NCI-H2081 (cell line): ENCODE measurements at regions not wholly inside any gene's neighbourhood (a gene's known extent, or its start where the extent isn't known, plus 50 kb on each side); places are given as distances from the start of the nearest gene placed in this dataset.

Experiments used
- DNase-seq, 2 experiments: peaks; one replicate each; lab custom pipeline; 2025; lab: John Stamatoyannopoulos, UW

GRCh38 chr16:65959983-65960382 lies 406.5 kb upstream of the CDH5 start:
- no peak for DNase-seq

- no peak for DNase-seq
Measured at GRCh38 chr16:65958086-65958485, 408.4 kb upstream of the CDH5 start.

GRCh38 chr16:65956100-65956499 lies 410.4 kb upstream of the CDH5 start:
- no peak for DNase-seq

- DNase-seq = no peak
Measured at GRCh38 chr16:65954446-65954845, 412.0 kb upstream of the CDH5 start.

GRCh38 chr16:65950211-65950610 lies 416.3 kb upstream of the CDH5 start:
- no peak for DNase-seq

- DNase-seq = no peak
Measured at GRCh38 chr16:65948361-65948760, 418.1 kb upstream of the CDH5 start.

GRCh38 chr16:65947951-65948350 lies 418.5 kb upstream of the CDH5 start:
- DNase-seq = no peak

- no peak for DNase-seq
Measured at GRCh38 chr16:65945493-65945892, 421.0 kb upstream of the CDH5 start.

GRCh38 chr16:65944361-65944760 lies 422.1 kb upstream of the CDH5 start:
- DNase-seq = no peak

GRCh38 chr16:65940711-65941110 lies 425.8 kb upstream of the CDH5 start:
- no peak for DNase-seq

GRCh38 chr16:65938083-65938482 lies 428.4 kb upstream of the CDH5 start:
- no peak for DNase-seq

- DNase-seq = no peak
Measured at GRCh38 chr16:65937455-65937854, 429.0 kb upstream of the CDH5 start.

GRCh38 chr16:65936096-65936495 lies 430.4 kb upstream of the CDH5 start:
- no peak for DNase-seq

- no peak for DNase-seq
Measured at GRCh38 chr16:65934443-65934842, 432.0 kb upstream of the CDH5 start.

- DNase-seq = no peak
Measured at GRCh38 chr16:65933703-65934102, 432.8 kb upstream of the CDH5 start.

- DNase-seq = no peak
Measured at GRCh38 chr16:65932350-65933072, 434.0 kb upstream of the CDH5 start.

- no peak for DNase-seq
Measured at GRCh38 chr16:65922923-65923322, 443.6 kb upstream of the CDH5 start.

- DNase-seq = no peak
Measured at GRCh38 chr16:65919986-65920376, 446.5 kb upstream of the CDH5 start.

- DNase-seq = no peak
Measured at GRCh38 chr16:65919145-65919985, 447.1 kb upstream of the CDH5 start.

- DNase-seq = no peak
Measured at GRCh38 chr16:65917466-65917865, 449.0 kb upstream of the CDH5 start.

- DNase-seq = no peak
Measured at GRCh38 chr16:65916995-65917394, 449.5 kb upstream of the CDH5 start.

GRCh38 chr16:65910291-65910690 lies 456.2 kb upstream of the CDH5 start:
- no peak for DNase-seq

GRCh38 chr16:65909310-65910050 lies 457.0 kb upstream of the CDH5 start:
- DNase-seq = no peak
